Thyroid gland (tissue), 4 donors: ENCODE measurements at regions not wholly inside any gene's neighbourhood (a gene's known extent, or its start where the extent isn't known, plus 50 kb on each side); places are given as distances from the start of the nearest gene placed in this dataset.
"Not testable (repeated sequence)": the region's sequence is repeated elsewhere in the genome, so short reads cannot be mapped to it uniquely, and the experiment has no call there.

Experiments used
- CTCF ChIP-seq, 6 experiments: fragments of 200-600 bp in 3 of 6; fragments of 450-650 bp in 3 of 6; sonication (generic) in 3 of 6; IDR thresholded peaks; one replicate each; pipeline ENCODE4 v1.5.1; 2016 to 2019; ENCODE audit warnings: antibody characterized with exemption in 6 of 6, mild to moderate bottlenecking in 2 of 6, inconsistent platforms in 1 of 6, moderate library complexity in 1 of 6
- POLR2A ChIP-seq, 2 donors: fragments of 450-650 bp; IDR thresholded peaks; one replicate each; pipeline ENCODE4 v1.6.1; 2017; ENCODE audit warnings: antibody characterized with exemption in 2 of 2, mild to moderate bottlenecking in 2 of 2, moderate library complexity in 1 of 2

- TF ChIP-seq CTCF, POLR2A (IDR thresholded peaks at IDR 0.05): not testable (repeated sequence)
Observed at GRCh38 chr12:8384686-8385085, 71.1 kb upstream of the CLEC6A start.
